WTC11 (cell line): ENCODE measurements at regions not wholly inside any gene's neighbourhood (a gene's known extent, or its start where the extent isn't known, plus 50 kb on each side); places are given as distances from the start of the nearest gene placed in this dataset.
A peak's percentile ranks its signal among the peaks of the same experiment; 100 is the strongest.

ENCODE experiments used
- ATAC-seq: fragments of 200-7000 bp; cut with Tn5 transposase; 2 replicates; pipeline ENCODE4 v1.10.0; 2021; ENCODE audit warnings: mild to moderate bottlenecking, moderate library complexity
- CTCF ChIA-PET: fragments of 300-600 bp; sonication (Branson Sonifier 250); formaldehyde crosslinking; loops from one replicate; lab custom pipeline; 2021; ENCODE audit warnings: antibody characterized with exemption; lab: Charles Lee
- POLR2A ChIA-PET: fragments of 350-600 bp; sonication (Branson Sonifier 250); formaldehyde crosslinking; loops from one replicate; lab custom pipeline; 2021; ENCODE audit warnings: antibody characterized with exemption; lab: Charles Lee
- DNase-seq: peaks from one replicate; pipeline ENCODE4 v3.0.0; 2021; ENCODE audit warnings: low spot score
- H3K27ac Mint-ChIP-seq: 2 replicates; pipeline ENCODE4 v1.8.0; 2021; ENCODE audit warnings: mixed read lengths
- H3K27me3 Mint-ChIP-seq: 2 replicates; pipeline ENCODE4 v1.8.0; 2021; ENCODE audit warnings: low read depth, mild to moderate bottlenecking, moderate library complexity, mixed read lengths
- H3K36me3 Mint-ChIP-seq: 2 replicates; pipeline ENCODE4 v1.8.0; 2021; ENCODE audit warnings: mixed read lengths
- H3K4me1 Mint-ChIP-seq: 2 replicates; pipeline ENCODE4 v1.8.0; 2022; ENCODE audit warnings: mixed read lengths
- H3K4me3 Mint-ChIP-seq: 2 replicates; pipeline ENCODE4 v1.8.0; 2021; ENCODE audit warnings: mild to moderate bottlenecking, moderate library complexity, mixed read lengths
- H3K9me3 Mint-ChIP-seq: 2 replicates; pipeline ENCODE4 v1.8.0; 2021; ENCODE audit warnings: mixed read lengths
- AFF4 ChIP-seq: sonication (generic); formaldehyde crosslinking; IDR thresholded peaks from 2 replicates; pipeline ENCODE4 v1.8.1; 2023; ENCODE audit warnings: mild to moderate bottlenecking, missing genetic modification reagents, borderline replicate concordance
- AR ChIP-seq: fragments of 250-450 bp; sonication (Bioruptor Pico); IDR thresholded peaks from 2 replicates; pipeline ENCODE4 v1.9.0; 2021; ENCODE audit warnings: mild to moderate bottlenecking
- ATF3 ChIP-seq: sonication (generic); formaldehyde crosslinking; conservative IDR thresholded peaks from 2 replicates; pipeline ENCODE4 v1.8.1; 2022; ENCODE audit warnings: mild to moderate bottlenecking, missing genetic modification reagents
- CBFB ChIP-seq: sonication (generic); formaldehyde crosslinking; IDR thresholded peaks from 2 replicates; pipeline ENCODE4 v1.8.1; 2022; ENCODE audit warnings: mild to moderate bottlenecking, low read depth, missing genetic modification reagents
- E2F5 ChIP-seq: sonication (generic); formaldehyde crosslinking; IDR thresholded peaks from 2 replicates; pipeline ENCODE4 v1.8.1; 2022; ENCODE audit warnings: mild to moderate bottlenecking, moderate library complexity, missing genetic modification reagents
- ELF4 ChIP-seq: sonication (generic); formaldehyde crosslinking; IDR thresholded peaks from 2 replicates; pipeline ENCODE4 v1.8.1; 2022; ENCODE audit warnings: low read depth, mild to moderate bottlenecking, moderate library complexity, missing genetic modification reagents
- FOXP4 ChIP-seq: sonication (generic); formaldehyde crosslinking; IDR thresholded peaks from 2 replicates; pipeline ENCODE4 v1.8.0; 2022; ENCODE audit warnings: mild to moderate bottlenecking, missing genetic modification reagents
- GTF2I ChIP-seq: fragments of 250-450 bp; sonication (Bioruptor Pico); conservative IDR thresholded peaks from 2 replicates; pipeline ENCODE4 v1.4.0; 2021; ENCODE audit warnings: mild to moderate bottlenecking
- KAT7 ChIP-seq: sonication (generic); formaldehyde crosslinking; IDR thresholded peaks from 2 replicates; pipeline ENCODE4 v1.8.1; 2023; ENCODE audit warnings: missing genetic modification reagents, mild to moderate bottlenecking, borderline replicate concordance
- NR3C1 ChIP-seq: sonication (generic); formaldehyde crosslinking; conservative IDR thresholded peaks from 2 replicates; pipeline ENCODE4 v1.8.1; 2023; ENCODE audit warnings: low read depth, mild to moderate bottlenecking, missing genetic modification reagents
- SMAD4 ChIP-seq: sonication (generic); formaldehyde crosslinking; IDR thresholded peaks from 2 replicates; pipeline ENCODE4 v1.8.0; 2022; ENCODE audit warnings: mild to moderate bottlenecking, missing genetic modification reagents
- SP1 ChIP-seq: sonication (generic); formaldehyde crosslinking; conservative IDR thresholded peaks from 2 replicates; pipeline ENCODE4 v1.8.1; 2022; ENCODE audit warnings: missing genetic modification reagents
- TEAD1 ChIP-seq: sonication (generic); formaldehyde crosslinking; IDR thresholded peaks from 2 replicates; pipeline ENCODE4 v1.8.0; 2022; ENCODE audit warnings: mild to moderate bottlenecking, missing genetic modification reagents
- USF2 ChIP-seq: sonication (generic); formaldehyde crosslinking; IDR thresholded peaks from 2 replicates; pipeline ENCODE4 v1.8.1; 2023; ENCODE audit warnings: mild to moderate bottlenecking, missing genetic modification reagents, moderate library complexity
- ZBTB43 ChIP-seq: sonication (generic); formaldehyde crosslinking; IDR thresholded peaks from 2 replicates; pipeline ENCODE4 v1.8.1; 2023; ENCODE audit warnings: mild to moderate bottlenecking, missing genetic modification reagents
- ZNF138 ChIP-seq: sonication (generic); formaldehyde crosslinking; conservative IDR thresholded peaks from 2 replicates; pipeline ENCODE4 v1.8.1; 2022; ENCODE audit warnings: mild to moderate bottlenecking, moderate library complexity, missing genetic modification reagents
- ZNF423 ChIP-seq: fragments of 250-450 bp; sonication (Bioruptor Pico); IDR thresholded peaks from 2 replicates; pipeline ENCODE4 v2.1.2; 2022; ENCODE audit warnings: mild to moderate bottlenecking, moderate library complexity
- ZNF671 ChIP-seq: fragments of 250-450 bp; sonication (Bioruptor Pico); IDR thresholded peaks from 2 replicates; pipeline ENCODE4 v1.8.0; 2021; ENCODE audit warnings: mild to moderate bottlenecking

GRCh38 chr6:27553123-27553904, 80.4 kb upstream of the ZNF184 start (continued):
- TF ChIP-seq FOXP4 (CRISPR knock-in tag) (0 out of 2 replicates have a peak, but pooled peaks have one; percentile 32), ZNF671 (CRISPR knock-in tag) (no peak), SP1 (CRISPR knock-in tag) (peak; percentile 37; the same call in 1 of the 2 replicates), AR (CRISPR knock-in tag) (no peak), E2F5 (CRISPR knock-in tag) (no peak), USF2 (no peak)

- H3K27ac Mint-ChIP-seq: no peak overlapping the region
- H3K4me3 Mint-ChIP-seq: peak overlapping the region; percentile 91
- H3K9me3 Mint-ChIP-seq: no peaks in the 10 kb centered on the region
- DNase-seq (no peak), ATAC-seq (no peak)
- peaks cover 20% of the 10 kb centered on the region for H3K27me3 Mint-ChIP-seq
- TF ChIP-seq NR3C1 (no peak), ZNF423 (CRISPR knock-in tag) (no peak), E2F5 (CRISPR knock-in tag) (no peak), KAT7 (CRISPR knock-in tag) (no peak), ZBTB43 (CRISPR knock-in tag) (no peak), SMAD4 (no peak), ZNF138 (CRISPR knock-in tag) (no peak)
- POLR2A ChIA-PET: no interaction called here
- CTCF ChIA-PET: no interaction called here
- H3K4me1 Mint-ChIP-seq: peaks cover 17% of the 10 kb centered on the region
- H3K36me3 Mint-ChIP-seq: no peaks in the 10 kb centered on the region
Measured at GRCh38 chr6:27551607-27552006, 78.7 kb upstream of the ZNF184 start.

GRCh38 chr6:27550692-27551091, 77.8 kb upstream of the ZNF184 start:
- Mint-ChIP-seq H3K27me3 (peaks cover 13% of the 10 kb centered on the region), H3K4me1 (peaks cover 21% of the 10 kb centered on the region), H3K9me3 (no peaks in the 10 kb centered on the region), H3K36me3 (no peaks in the 10 kb centered on the region), H3K4me3 (no peak overlapping the region), H3K27ac (no peak overlapping the region)
- ChIA-PET POLR2A (no interaction called here), CTCF (no interaction called here)
- ATAC-seq (no peak), DNase-seq (no peak)
- TF ChIP-seq AFF4 (CRISPR knock-in tag): no peak
- TF ChIP-seq TEAD1 (CRISPR knock-in tag): no peak
- no peak for TF ChIP-seq ELF4
- no peak for TF ChIP-seq GTF2I (CRISPR knock-in tag)
- no peak for TF ChIP-seq ATF3
- TF ChIP-seq CBFB (CRISPR knock-in tag): no peak
- TF ChIP-seq USF2: no peak
